IMR-90 (cell line): ENCODE measurements at regions not wholly inside any gene's neighbourhood (a gene's known extent, or its start where the extent isn't known, plus 50 kb on each side); places are given as distances from the start of the nearest gene placed in this dataset.

Source experiments
- ATAC-seq: fragments of 200-7000 bp; cut with Tn5 transposase; 2 replicates; pipeline ENCODE4 v1.9.1; 2020; ENCODE audit warnings: low read depth, mild to moderate bottlenecking, moderate library complexity
- BruUV-seq: library from RNA; stranded (reverse); fragments of 400-500 nt; replicated peaks from 2 replicates; lab custom pipeline; 2021; lab: Mats Ljungman, UMichigan
- CTCF ChIA-PET: fragments of 300-600 bp; formaldehyde crosslinking; extraction: SDS; loops from one replicate; lab custom pipeline; 2021; ENCODE audit warnings: antibody characterized with exemption; lab: Yijun Ruan, JAX
- POLR2A ChIA-PET: fragments of 300-600 bp; sonication (Branson Sonifier 250); formaldehyde crosslinking; loops from one replicate; lab custom pipeline; 2022; ENCODE audit warnings: antibody characterized with exemption; ENCODE audit not compliant: unreplicated experiment; lab: Charles Lee
- DNase-seq: peaks from one replicate; pipeline ENCODE4 v3.0.0; 2013
- H2AFZ ChIP-seq: replicated peaks from 2 replicates; pipeline ENCODE3; 2013; ENCODE audit warnings: low read length, mild to moderate bottlenecking; ENCODE audit not compliant: poor library complexity
- H2AK5ac ChIP-seq: 2 replicates; pipeline ENCODE4 v1.6.1; 2013; ENCODE audit warnings: low read depth, low read length, inconsistent platforms
- H2AK9ac ChIP-seq: replicated peaks from 2 replicates; pipeline ENCODE3; 2013; ENCODE audit warnings: mild to moderate bottlenecking, low read depth, low read length, moderate library complexity; ENCODE audit not compliant: poor library complexity
- H2BK120ac ChIP-seq: 2 replicates; pipeline ENCODE4 v1.6.1; 2013; ENCODE audit warnings: low read depth, low read length, inconsistent platforms
- H2BK15ac ChIP-seq: 3 replicates; pipeline ENCODE4 v1.6.1; 2013; ENCODE audit warnings: low read depth, low read length, inconsistent platforms
- H2BK20ac ChIP-seq: 2 replicates; pipeline ENCODE4 v1.6.1; 2013; ENCODE audit warnings: low read depth, mild to moderate bottlenecking, inconsistent platforms, low read length, moderate library complexity
- H2BK5ac ChIP-seq: 2 replicates; pipeline ENCODE4 v1.6.1; 2013; ENCODE audit warnings: mild to moderate bottlenecking, low read depth, low read length, inconsistent platforms; ENCODE audit not compliant: poor library complexity, severe bottlenecking
- H3K14ac ChIP-seq: replicated peaks from 2 replicates; pipeline ENCODE4 v1.6.1; 2013; ENCODE audit warnings: low read depth, low read length, inconsistent platforms
- H3K18ac ChIP-seq: 2 replicates; pipeline ENCODE4 v1.6.1; 2013; ENCODE audit warnings: low read depth, low read length, control low read depth
- H3K23ac ChIP-seq: 2 replicates; pipeline ENCODE4 v1.6.1; 2013; ENCODE audit warnings: low read depth, low read length, inconsistent platforms
- H3K27ac ChIP-seq: 2 replicates; pipeline ENCODE4 v1.5.1; 2013; ENCODE audit warnings: mild to moderate bottlenecking, control low read depth, low read length; ENCODE audit not compliant: insufficient read depth
- H3K27me3 ChIP-seq: 2 replicates; pipeline ENCODE4 v1.6.1; 2013; ENCODE audit warnings: low read length; ENCODE audit not compliant: control insufficient read depth, insufficient read depth
- H3K36me3 ChIP-seq: 2 replicates; pipeline ENCODE4 v1.6.1; 2013; ENCODE audit warnings: low read length, mixed read lengths; ENCODE audit not compliant: control insufficient read depth, insufficient read depth
- H3K4ac ChIP-seq: 2 replicates; pipeline ENCODE4 v1.6.1; 2013; ENCODE audit warnings: low read depth, low read length, inconsistent platforms
- H3K4me1 ChIP-seq: 2 replicates; pipeline ENCODE4 v1.6.1; 2013; ENCODE audit warnings: low read length, mixed read lengths; ENCODE audit not compliant: control insufficient read depth, insufficient read depth
- H3K4me2 ChIP-seq: 2 replicates; pipeline ENCODE4 v1.6.1; 2013; ENCODE audit warnings: low read depth, mild to moderate bottlenecking, control low read depth, low read length, moderate library complexity
- H3K4me3 ChIP-seq: 2 replicates; pipeline ENCODE4 v1.5.1; 2013; ENCODE audit warnings: low read depth, mild to moderate bottlenecking, control low read depth, low read length, moderate library complexity; ENCODE audit not compliant: insufficient read depth
- H3K56ac ChIP-seq: 2 replicates; pipeline ENCODE4 v1.6.1; 2013; ENCODE audit warnings: low read length, inconsistent platforms; ENCODE audit not compliant: insufficient read depth; ENCODE audit errors: extremely low read depth
- H3K79me1 ChIP-seq, 2 experiments: 2 replicates each; pipeline ENCODE4 v1.6.1; 2013; ENCODE audit warnings: low read length in 2 of 2, inconsistent platforms in 1 of 2, low read depth in 1 of 2
- H3K9ac ChIP-seq: 2 replicates; pipeline ENCODE4 v1.6.1; 2013; ENCODE audit warnings: low read depth, low read length, control low read depth
- H3K9me1 ChIP-seq: 2 replicates; pipeline ENCODE4 v1.6.1; 2013; ENCODE audit warnings: low read length, inconsistent platforms; ENCODE audit not compliant: insufficient read depth
- H3K9me3 ChIP-seq: 2 replicates; pipeline ENCODE4 v1.6.1; 2013; ENCODE audit warnings: low read length; ENCODE audit not compliant: control insufficient read depth, insufficient read depth
- H4K20me1 ChIP-seq: 2 replicates; pipeline ENCODE4 v1.6.1; 2013; ENCODE audit warnings: low read length, inconsistent platforms; ENCODE audit not compliant: insufficient read depth
- H4K5ac ChIP-seq: 2 replicates; pipeline ENCODE4 v1.6.1; 2013; ENCODE audit warnings: mild to moderate bottlenecking, low read depth, low read length, control low read depth
- H4K8ac ChIP-seq, 2 experiments: 2 replicates each; pipeline ENCODE4 v1.6.1; 2013; ENCODE audit warnings: low read depth in 2 of 2, low read length in 2 of 2, control low read depth in 1 of 2, inconsistent platforms in 1 of 2
- H4K91ac ChIP-seq: 2 replicates; pipeline ENCODE4 v1.6.1; 2013; ENCODE audit warnings: low read depth, low read length, inconsistent platforms; ENCODE audit not compliant: insufficient read depth
- RFX5 ChIP-seq: IDR thresholded peaks from 2 replicates; pipeline ENCODE4 v1.8.0; 2012; ENCODE audit warnings: low read depth, mild to moderate bottlenecking, low read length, moderate library complexity
- USF2 ChIP-seq: fragments of 150-350 bp; IDR thresholded peaks from 2 replicates; pipeline ENCODE4 v1.6.1; 2017; ENCODE audit warnings: mild to moderate bottlenecking, antibody characterized with exemption, low read length, low read depth
- WGBS, 2 experiments: methylation state at CpG; one replicate each; pipeline versions ENCODE4 v1.1.5 to v1.1.7; 2013; ENCODE audit warnings: missing lambda C conversion rate in 2 of 2; ENCODE audit not compliant: insufficient read length in 1 of 2; ENCODE audit errors: extremely low coverage in 2 of 2; 5-methylcytosine and 5-hydroxymethylcytosine counted together
- dilution Hi-C: fragments of 300-500 bp; cut with HindIII; formaldehyde crosslinking; loops from one replicate; pipeline ENCODE4 v1.14.3; 2018; ENCODE audit warnings: low sequenced_read_pairs; ENCODE audit not compliant: unreplicated experiment
- in situ Hi-C: fragments of 300-500 bp; cut with MboI; formaldehyde crosslinking; loops from 3 replicates; pipeline ENCODE4 v1.14.3; 2019; ENCODE audit warnings: low sequenced_read_pairs, inconsistent platforms, mixed read lengths
- intact Hi-C: fragments of 100-400 bp; cut with micrococcal nuclease; formaldehyde crosslinking; loops from 2 replicates; pipeline ENCODE4 v1.10.0; 2022

DNA sequence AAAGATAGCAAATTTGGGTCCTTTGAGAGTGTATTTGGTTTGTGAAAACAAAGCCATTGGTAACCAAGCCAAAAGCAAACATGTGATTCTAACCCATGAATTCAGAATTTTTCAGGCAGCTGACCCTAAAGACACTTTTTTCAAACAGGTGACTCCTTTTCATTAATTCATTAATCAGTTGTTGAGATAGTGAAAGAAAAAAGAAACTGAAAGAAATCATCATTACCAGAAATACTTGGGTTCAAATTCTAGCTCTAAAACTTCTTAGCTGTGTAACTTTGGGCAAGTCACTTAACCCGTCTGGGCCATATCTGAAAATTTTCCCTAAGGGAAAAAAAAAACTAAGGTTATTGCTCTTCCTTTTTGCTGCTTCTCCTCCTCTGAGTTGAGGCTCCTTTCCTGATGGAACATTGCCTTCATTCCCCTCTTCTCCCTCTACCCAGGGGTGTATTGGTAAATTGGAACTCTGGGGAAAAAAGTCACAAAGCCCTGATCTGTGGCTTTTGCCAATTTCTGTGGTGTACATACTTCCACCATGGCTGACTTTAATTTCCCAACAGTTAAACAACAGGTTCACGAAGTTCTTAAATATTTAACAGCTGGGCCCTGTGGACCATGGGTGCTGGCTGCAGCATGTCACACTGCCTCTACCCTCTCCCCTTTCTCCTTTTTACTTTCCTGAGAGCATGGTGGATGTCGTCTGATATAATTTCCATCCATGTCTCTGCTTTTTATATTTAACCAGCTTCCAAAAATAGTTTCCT, 120.3 kb downstream of the ASB7 start:
- ChIA-PET POLR2A (no interaction called here), CTCF (interaction anchor here (1.4 kb wide), 1 partner anchor 150 kb away, joined by 3 read pairs; no protein-coding TSS in a partner anchor)
- Histone ChIP-seq H2BK5ac (peak overlapping the region; percentile 73), H2BK20ac (peak overlapping the region; percentile 98), H2BK15ac (peak overlapping the region; percentile 92; the same call in 2 of the 3 replicates), H3K56ac (peak overlapping the region; percentile 76; the same call in 1 of the 2 replicates), H3K9ac (no peak overlapping the region), H2AFZ (no peak overlapping the region), H2AK9ac (peak overlapping the region; percentile 79), H3K27ac (peak overlapping the region; percentile 68; the same call in 1 of the 2 replicates), H3K9me3 (no peaks in the 10 kb centered on the region), H3K14ac (peak overlapping the region; percentile 92), H3K4me1 (peaks cover 38% of the 10 kb centered on the region), H3K23ac (peak overlapping the region; percentile 92), H3K79me1 (peaks cover 0 to 12% of the 10 kb centered on the region in 2 experiments; a peak in 1 of 4 replicates), H4K20me1 (peaks cover 8% of the 10 kb centered on the region), H3K4me2 (peak overlapping the region; percentile 43; the same call in 1 of the 2 replicates), H3K18ac (peak overlapping the region; percentile 72), H3K4ac (peak overlapping the region; percentile 80), H2BK120ac (peak overlapping the region; percentile 81), H3K4me3 (no peak overlapping the region), H3K9me1 (peaks cover 45% of the 10 kb centered on the region), H4K5ac (peak overlapping the region; percentile 26; the same call in 1 of the 2 replicates), H4K91ac (peak overlapping the region; percentile 80), H3K36me3 (no peaks in the 10 kb centered on the region), H4K8ac (peak overlapping the region; percentile 51 to 64), H3K27me3 (no peaks in the 10 kb centered on the region), H2AK5ac (peak overlapping the region; percentile 87)
- ATAC-seq (no peak), DNase-seq (no peak)
- dilution Hi-C loops (no loop called here), in situ Hi-C loops (loop anchor here (25.0 kb wide), 1 partner anchor 540 kb away; the partner anchor contains the start of gene CHSY1), intact Hi-C loops (loop anchor here (1.0 to 5.0 kb wide), 2 partner anchors 151 to 285 kb away; no protein-coding TSS in a partner anchor)
- no TSS peak for BruUV-seq
- TF ChIP-seq USF2 (peak; percentile 55; the same call in 1 of the 2 replicates), RFX5 (no peak)
- 100% methylated on average over 1 of the region's 3 CpGs; no CpG with 5 or more reads in 1 of the 2 experiments for WGBS, 2 experiments
